Hepatocyte (in vitro differentiated cells): ENCODE measurements at regions not wholly inside any gene's neighbourhood (a gene's known extent, or its start where the extent isn't known, plus 50 kb on each side); places are given as distances from the start of the nearest gene placed in this dataset.
A peak's percentile ranks its signal among the peaks of the same experiment; 100 is the strongest.

ENCODE experiments used
- CTCF ChIP-seq: fragments of 200-600 bp; sonication (generic); IDR thresholded peaks from 2 replicates; pipeline ENCODE4 v1.5.1; 2016; ENCODE audit warnings: antibody characterized with exemption, mild to moderate bottlenecking; ENCODE audit not compliant: poor library complexity
- EZH2phosphoT487 ChIP-seq: fragments of 200-600 bp; sonication (generic); IDR thresholded peaks from one replicate; pipeline ENCODE4 v1.6.1; 2018; ENCODE audit warnings: antibody characterized with exemption, mild to moderate bottlenecking, low read depth, moderate library complexity; ENCODE audit not compliant: unreplicated experiment, severe bottlenecking

DNA sequence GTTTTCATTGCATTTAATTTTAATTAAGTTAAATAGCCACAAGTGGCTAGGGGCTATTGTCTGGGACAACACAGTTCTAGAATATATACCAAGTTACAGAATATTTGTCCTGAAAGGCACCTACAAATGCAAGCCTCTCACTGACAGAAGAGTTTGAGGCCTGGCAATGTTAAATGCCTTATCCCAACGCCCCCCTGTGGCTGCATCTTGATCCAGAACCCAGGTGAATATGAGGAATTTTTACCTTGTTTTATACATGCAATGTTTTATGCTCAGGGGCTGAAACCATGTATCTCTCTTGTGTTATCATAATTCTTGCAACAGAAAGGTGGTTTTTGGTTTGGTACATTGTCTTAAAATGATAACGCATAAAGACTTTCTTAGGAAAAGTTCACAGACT, 71.8 kb upstream of the SEC11C start:
- TF ChIP-seq CTCF (peak; percentile 49), EZH2phosphoT487 (no peak)
